Activated naive CD8-positive, alpha-beta T cell treated with anti-CD3 and anti-CD28 coated beads for 36 hours (primary cell): ENCODE measurements at regions not wholly inside any gene's neighbourhood (a gene's known extent, or its start where the extent isn't known, plus 50 kb on each side); places are given as distances from the start of the nearest gene placed in this dataset.

Source experiments
- DNase-seq: peaks from one replicate; pipeline ENCODE4 v3.0.0; 2021
- H3K27ac Mint-ChIP-seq: one replicate; pipeline ENCODE4 v1.8.0; 2022; ENCODE audit warnings: mild to moderate bottlenecking, moderate library complexity, mixed read lengths
- H3K27me3 Mint-ChIP-seq: one replicate; pipeline ENCODE4 v1.8.0; 2022; ENCODE audit warnings: mild to moderate bottlenecking, mixed read lengths
- H3K36me3 Mint-ChIP-seq: one replicate; pipeline ENCODE4 v1.8.0; 2021; ENCODE audit warnings: mild to moderate bottlenecking, mixed read lengths
- H3K4me1 Mint-ChIP-seq: one replicate; pipeline ENCODE4 v1.8.0; 2021; ENCODE audit warnings: mixed read lengths
- H3K4me3 Mint-ChIP-seq: one replicate; pipeline ENCODE4 v1.8.0; 2022; ENCODE audit warnings: mild to moderate bottlenecking, moderate library complexity, mixed read lengths
- H3K9me3 Mint-ChIP-seq: one replicate; pipeline ENCODE4 v1.8.0; 2022; ENCODE audit warnings: mixed read lengths

DNA sequence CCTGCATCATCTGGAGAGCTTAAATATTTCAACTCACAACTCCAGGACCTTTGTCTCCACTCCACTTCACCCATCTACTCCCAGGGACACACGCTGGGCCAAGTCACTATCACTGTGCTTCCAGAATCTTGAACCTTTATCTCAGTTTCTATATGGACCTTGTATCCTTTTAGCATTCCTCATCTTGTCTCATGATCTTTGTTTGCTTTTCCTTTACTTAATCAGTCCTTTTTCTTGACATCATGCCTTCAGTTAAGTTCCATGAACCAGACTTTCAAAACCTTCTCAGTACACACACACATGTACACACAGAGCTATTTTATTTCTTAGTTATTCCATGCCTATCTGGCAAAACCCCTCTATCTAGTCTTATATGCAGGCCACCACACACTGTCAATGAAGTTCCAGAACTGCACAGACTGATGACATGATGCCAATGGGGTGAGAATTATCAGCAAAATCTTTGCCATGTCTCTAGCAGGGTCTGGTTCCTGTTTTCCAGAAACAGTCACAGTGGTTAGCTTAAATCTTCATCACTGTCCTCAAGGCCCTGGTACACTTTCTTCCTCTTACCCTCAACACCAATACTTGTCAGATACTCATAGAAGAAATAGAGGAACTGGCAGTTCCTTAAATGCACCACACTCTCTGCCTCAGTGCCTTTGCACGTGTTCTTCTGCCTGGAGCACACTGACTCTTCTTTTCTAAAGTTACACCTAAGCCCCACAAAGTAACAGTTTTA lies 77.6 kb upstream of the STARD13 start:
- no peaks in the 10 kb centered on the region for H3K36me3 Mint-ChIP-seq
- peaks cover 3% of the 10 kb centered on the region for H3K27me3 Mint-ChIP-seq
- no peak overlapping the region for H3K27ac Mint-ChIP-seq
- peaks cover 9% of the 10 kb centered on the region for H3K4me1 Mint-ChIP-seq
- peaks cover 1% of the 10 kb centered on the region for H3K9me3 Mint-ChIP-seq
- DNase-seq, result no peak
- no peak overlapping the region for H3K4me3 Mint-ChIP-seq

GRCh38 chr13:33364192-33364591 lies 78.6 kb upstream of the STARD13 start:
- H3K4me1 Mint-ChIP-seq, result peaks cover 13% of the 10 kb centered on the region
- no peak overlapping the region for H3K4me3 Mint-ChIP-seq
- peaks cover 1% of the 10 kb centered on the region for H3K9me3 Mint-ChIP-seq
- no peaks in the 10 kb centered on the region for H3K36me3 Mint-ChIP-seq
- no peak for DNase-seq
- no peak overlapping the region for H3K27ac Mint-ChIP-seq
- H3K27me3 Mint-ChIP-seq, result peaks cover 3% of the 10 kb centered on the region

- H3K4me3 Mint-ChIP-seq, result no peak overlapping the region
Observed at GRCh38 chr13:33366469-33367062, 81.0 kb upstream of the STARD13 start.

DNA sequence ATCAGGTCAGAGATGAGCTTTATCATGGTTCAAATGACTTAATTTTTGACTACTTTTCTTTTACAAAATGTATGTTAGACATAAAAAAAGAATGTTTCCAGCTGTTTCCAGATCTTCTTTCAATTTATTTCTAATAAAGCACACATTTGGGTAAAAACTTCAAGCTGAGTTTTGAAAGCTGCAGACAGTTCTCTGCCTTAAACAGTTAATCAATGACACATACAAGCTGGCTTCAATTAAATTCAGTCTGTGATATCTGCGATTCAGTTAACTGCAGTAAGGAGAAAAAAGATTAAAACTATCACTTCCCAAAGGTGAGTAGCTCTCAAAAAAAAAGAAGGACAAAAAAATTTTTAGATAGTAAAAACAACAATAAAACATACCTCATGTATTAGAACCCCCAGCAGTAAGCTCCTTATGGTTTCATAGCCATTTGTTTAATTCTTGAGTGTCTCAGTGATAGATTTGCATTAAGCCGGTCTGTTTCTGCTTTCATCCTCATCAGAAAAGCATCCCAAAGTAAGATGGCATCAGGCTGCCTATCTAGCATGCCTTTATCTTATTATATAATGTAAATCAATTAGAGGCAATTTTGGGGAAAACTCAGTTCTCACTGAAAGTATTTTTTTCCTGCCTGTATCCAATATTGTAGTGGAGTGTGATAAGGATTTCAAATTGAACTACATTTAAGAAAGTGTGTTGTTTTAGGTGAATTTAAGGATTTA lies 81.8 kb upstream of the STARD13 start:
- H3K9me3 Mint-ChIP-seq, result no peaks in the 10 kb centered on the region
- H3K27ac Mint-ChIP-seq, result no peak overlapping the region
- H3K4me1 Mint-ChIP-seq, result peaks cover 13% of the 10 kb centered on the region
- no peak for DNase-seq
- no peak overlapping the region for H3K4me3 Mint-ChIP-seq
- H3K36me3 Mint-ChIP-seq, result no peaks in the 10 kb centered on the region
- no peaks in the 10 kb centered on the region for H3K27me3 Mint-ChIP-seq

More at GRCh38 chr13:33366469-33367062, 81.0 kb upstream of the STARD13 start:
- Mint-ChIP-seq H3K27ac (no peak overlapping the region), H3K4me1 (peaks cover 13% of the 10 kb centered on the region), H3K9me3 (no peaks in the 10 kb centered on the region), H3K27me3 (no peaks in the 10 kb centered on the region), H3K36me3 (no peaks in the 10 kb centered on the region)
- DNase-seq, result no peak

DNA sequence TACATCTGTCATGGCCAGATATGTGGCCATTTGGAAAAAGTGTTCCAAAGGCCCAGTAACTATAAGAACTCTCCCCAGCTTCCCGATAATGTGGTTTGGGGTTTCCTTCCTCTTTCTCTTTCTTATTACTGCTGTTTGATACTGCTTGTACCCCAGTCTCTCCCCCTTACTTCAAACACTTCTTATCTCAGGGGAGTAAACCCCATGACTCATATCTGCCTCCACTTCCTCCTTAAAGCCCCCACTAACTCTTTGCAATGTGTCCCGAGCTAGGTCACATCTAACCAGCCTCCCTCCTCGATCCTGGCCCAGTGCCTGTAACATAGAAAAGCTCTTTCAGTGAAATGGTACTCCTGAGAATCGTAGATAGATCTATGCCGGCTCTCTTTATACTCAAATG lies 82.4 kb upstream of the STARD13 start:
- DNase-seq, result no peak
- Mint-ChIP-seq H3K27ac (peak overlapping the region; percentile 13), H3K27me3 (no peaks in the 10 kb centered on the region), H3K9me3 (no peaks in the 10 kb centered on the region), H3K4me3 (no peak overlapping the region), H3K4me1 (peaks cover 13% of the 10 kb centered on the region), H3K36me3 (no peaks in the 10 kb centered on the region)

DNA sequence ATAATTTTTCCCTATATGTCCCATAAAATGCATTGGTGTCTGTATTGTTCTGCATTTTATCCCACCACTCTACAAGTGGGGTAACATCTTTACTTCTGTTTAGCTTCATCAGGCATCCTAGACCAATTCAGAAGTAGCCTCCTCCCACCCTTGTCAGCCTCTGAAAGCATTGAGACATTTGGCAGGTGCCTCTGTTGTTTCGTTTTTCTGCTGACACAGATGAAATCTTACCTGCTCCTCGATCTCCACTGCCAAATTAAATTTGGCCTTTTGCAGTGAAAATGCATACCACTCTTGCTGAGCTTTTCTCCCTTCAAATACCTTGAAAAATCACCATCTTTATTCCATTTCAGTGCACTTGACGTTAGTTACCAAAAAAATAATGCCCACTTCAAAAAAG lies 83.5 kb upstream of the STARD13 start:
- H3K27me3 Mint-ChIP-seq, result no peaks in the 10 kb centered on the region
- H3K4me1 Mint-ChIP-seq, result peaks cover 13% of the 10 kb centered on the region
- DNase-seq, result no peak
- H3K4me3 Mint-ChIP-seq, result no peak overlapping the region
- H3K9me3 Mint-ChIP-seq, result no peaks in the 10 kb centered on the region
- H3K27ac Mint-ChIP-seq, result no peak overlapping the region
- H3K36me3 Mint-ChIP-seq, result no peaks in the 10 kb centered on the region

DNA sequence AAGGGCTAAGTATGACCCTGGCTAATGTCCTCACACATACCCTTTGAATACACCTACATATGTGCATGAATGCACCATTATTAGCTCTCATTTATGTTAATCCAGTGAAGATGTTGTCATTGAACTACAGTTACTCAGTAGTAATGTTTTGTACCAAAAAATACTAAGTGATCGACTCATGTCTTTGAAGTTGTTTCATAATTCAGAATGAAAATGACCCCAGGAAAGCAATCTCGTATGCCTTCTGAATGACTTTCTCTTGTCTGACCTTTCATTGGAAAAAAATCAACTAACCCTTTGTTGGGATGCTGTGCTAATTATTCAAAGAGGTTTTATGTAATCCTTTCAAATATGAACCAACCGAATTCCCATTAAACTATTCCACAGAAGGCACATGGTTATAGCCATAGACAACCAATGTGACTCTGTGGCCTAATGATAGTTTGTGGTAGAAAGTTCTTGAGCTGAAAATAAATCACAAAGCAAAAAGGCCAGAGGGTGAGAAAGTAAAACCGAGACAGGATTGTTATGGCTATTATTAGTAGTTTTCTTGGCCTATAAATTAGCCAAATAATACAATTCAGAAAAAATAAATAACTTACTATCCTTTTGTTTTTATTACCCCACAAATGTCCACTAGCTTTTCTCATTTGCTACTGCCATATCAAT lies 86.8 kb upstream of the STARD13 start:
- no peak overlapping the region for H3K27ac Mint-ChIP-seq

DNA sequence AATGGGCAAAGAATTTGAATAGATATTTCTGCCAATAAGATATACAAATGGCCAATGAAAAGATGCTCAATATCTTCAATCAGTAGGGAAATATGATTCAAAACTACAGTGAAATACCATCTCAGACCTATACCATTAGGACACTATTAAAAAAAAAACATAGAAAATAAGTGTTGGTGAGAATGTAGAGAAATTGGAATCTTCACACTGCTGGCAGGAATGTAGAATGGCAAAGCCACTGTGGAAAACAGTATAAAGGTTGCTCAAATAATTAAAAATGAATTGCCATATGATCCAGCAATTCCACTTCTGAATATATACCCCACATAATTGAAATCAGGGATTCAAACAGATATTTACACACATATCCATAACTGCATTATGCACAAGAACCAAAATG lies 88.1 kb upstream of the STARD13 start:
- Mint-ChIP-seq H3K9me3 (peaks cover 2% of the 10 kb centered on the region), H3K4me1 (peaks cover under 1% of the 10 kb centered on the region), H3K27me3 (peaks cover 9% of the 10 kb centered on the region), H3K4me3 (no peak overlapping the region), H3K36me3 (no peaks in the 10 kb centered on the region), H3K27ac (no peak overlapping the region)
- DNase-seq, result no peak

More for the DNA sequence above, 86.8 kb upstream of the STARD13 start:
- Mint-ChIP-seq H3K4me3 (no peak overlapping the region), H3K36me3 (no peaks in the 10 kb centered on the region), H3K27me3 (peaks cover 3% of the 10 kb centered on the region), H3K4me1 (peaks cover 9% of the 10 kb centered on the region), H3K9me3 (peaks cover 2% of the 10 kb centered on the region)
- no peak for DNase-seq

- peaks cover 2% of the 10 kb centered on the region for H3K9me3 Mint-ChIP-seq
- H3K36me3 Mint-ChIP-seq, result no peaks in the 10 kb centered on the region
- DNase-seq, result no peak
- no peak overlapping the region for H3K27ac Mint-ChIP-seq
- H3K27me3 Mint-ChIP-seq, result peaks cover 9% of the 10 kb centered on the region
- H3K4me3 Mint-ChIP-seq, result no peak overlapping the region
- H3K4me1 Mint-ChIP-seq, result no peaks in the 10 kb centered on the region
Observed at GRCh38 chr13:33375421-33375820, 89.9 kb upstream of the STARD13 start.

DNA sequence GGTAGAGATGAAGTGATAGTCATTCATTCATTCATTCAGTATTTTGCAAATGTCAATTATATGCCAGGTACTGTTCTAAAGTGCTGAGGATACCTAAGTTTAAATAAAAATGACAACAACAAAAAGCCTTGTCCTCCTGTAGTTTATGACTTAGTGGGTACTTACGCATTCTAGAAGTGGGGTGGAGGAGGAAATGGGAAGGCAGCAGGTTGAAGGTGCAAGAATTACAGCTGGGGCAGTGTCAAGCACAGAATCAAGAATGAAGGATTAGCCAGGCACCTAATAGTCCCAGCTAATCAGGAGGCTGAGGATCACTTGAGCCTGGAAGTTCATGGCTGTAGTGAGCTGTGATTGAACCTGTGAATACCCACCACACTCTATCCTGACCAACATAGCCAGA lies 90.7 kb upstream of the STARD13 start:
- Mint-ChIP-seq H3K36me3 (no peaks in the 10 kb centered on the region), H3K4me3 (no peak overlapping the region), H3K27ac (no peak overlapping the region), H3K4me1 (no peaks in the 10 kb centered on the region), H3K27me3 (peaks cover 9% of the 10 kb centered on the region), H3K9me3 (peaks cover 2% of the 10 kb centered on the region)
- DNase-seq, result no peak

- H3K9me3 Mint-ChIP-seq, result peaks cover 2% of the 10 kb centered on the region
- H3K4me1 Mint-ChIP-seq, result no peaks in the 10 kb centered on the region
- H3K27me3 Mint-ChIP-seq, result peaks cover 9% of the 10 kb centered on the region
- H3K36me3 Mint-ChIP-seq, result no peaks in the 10 kb centered on the region
- H3K4me3 Mint-ChIP-seq, result no peak overlapping the region
- DNase-seq, result no peak
- H3K27ac Mint-ChIP-seq, result no peak overlapping the region
Observed at GRCh38 chr13:33377411-33377810, 91.9 kb upstream of the STARD13 start.

DNA sequence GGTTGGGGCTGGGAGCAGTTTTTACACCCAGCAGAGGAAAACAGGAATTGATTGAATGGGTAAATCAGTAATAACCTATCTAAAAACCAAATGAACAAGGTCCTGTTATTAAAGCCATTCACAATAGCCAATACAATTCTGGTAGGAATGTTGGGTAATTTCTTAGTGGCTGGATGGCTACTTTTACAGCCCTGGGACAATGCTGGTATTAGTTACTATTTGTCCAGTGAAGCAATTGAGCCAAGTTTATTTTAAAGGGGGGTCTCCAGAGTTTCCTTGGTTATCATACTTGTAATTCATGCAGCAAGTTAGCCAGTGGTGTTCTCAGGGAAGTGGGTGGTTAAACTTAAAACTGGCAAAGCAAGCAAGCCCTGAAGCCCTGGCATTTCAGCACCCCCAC lies 92.3 kb upstream of the STARD13 start:
- DNase-seq, result no peak

GRCh38 chr13:33379608-33380007 lies 94.1 kb upstream of the STARD13 start:
- Mint-ChIP-seq H3K27me3 (peaks cover 15% of the 10 kb centered on the region), H3K36me3 (no peaks in the 10 kb centered on the region), H3K4me1 (no peaks in the 10 kb centered on the region), H3K9me3 (peaks cover 2% of the 10 kb centered on the region), H3K4me3 (no peak overlapping the region), H3K27ac (no peak overlapping the region)
- DNase-seq, result no peak

More for the DNA sequence above, 92.3 kb upstream of the STARD13 start:
- H3K36me3 Mint-ChIP-seq, result no peaks in the 10 kb centered on the region
- no peak overlapping the region for H3K27ac Mint-ChIP-seq
- H3K27me3 Mint-ChIP-seq, result peaks cover 9% of the 10 kb centered on the region
- no peak overlapping the region for H3K4me3 Mint-ChIP-seq
- H3K9me3 Mint-ChIP-seq, result peaks cover 2% of the 10 kb centered on the region
- no peaks in the 10 kb centered on the region for H3K4me1 Mint-ChIP-seq

GRCh38 chr13:33380487-33381079 lies 95.0 kb upstream of the STARD13 start:
- Mint-ChIP-seq H3K36me3 (no peaks in the 10 kb centered on the region), H3K27ac (no peak overlapping the region), H3K4me1 (no peaks in the 10 kb centered on the region), H3K4me3 (no peak overlapping the region), H3K27me3 (peaks cover 18% of the 10 kb centered on the region), H3K9me3 (no peaks in the 10 kb centered on the region)
- no peak for DNase-seq

DNA sequence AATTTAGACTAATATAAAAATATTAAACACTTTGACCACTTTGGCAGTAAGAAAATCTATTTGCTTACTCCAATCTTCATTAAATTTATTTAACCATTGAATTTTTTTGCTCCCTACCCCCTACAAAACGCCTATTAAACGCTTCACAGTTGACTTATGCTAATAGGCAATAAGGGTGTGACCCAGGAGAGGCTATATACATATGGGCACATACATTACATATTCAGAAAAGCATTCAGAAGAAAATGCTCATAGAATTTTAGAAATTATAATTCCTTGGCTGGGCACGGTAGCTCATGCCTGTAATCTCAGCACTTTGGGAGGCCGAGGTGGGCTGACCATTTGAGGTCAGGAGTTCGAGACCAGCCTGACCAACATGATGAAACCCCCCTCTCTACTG lies 95.6 kb upstream of the STARD13 start:
- Mint-ChIP-seq H3K4me3 (no peak overlapping the region), H3K36me3 (no peaks in the 10 kb centered on the region), H3K27ac (no peak overlapping the region), H3K4me1 (no peaks in the 10 kb centered on the region), H3K27me3 (peaks cover 18% of the 10 kb centered on the region), H3K9me3 (no peaks in the 10 kb centered on the region)
- no peak for DNase-seq
